ENCODE measurements at regions not wholly inside any gene's neighbourhood (a gene's known extent, or its start where the extent isn't known, plus 50 kb on each side); places are given as distances from the start of the nearest gene placed in this dataset.

DNA sequence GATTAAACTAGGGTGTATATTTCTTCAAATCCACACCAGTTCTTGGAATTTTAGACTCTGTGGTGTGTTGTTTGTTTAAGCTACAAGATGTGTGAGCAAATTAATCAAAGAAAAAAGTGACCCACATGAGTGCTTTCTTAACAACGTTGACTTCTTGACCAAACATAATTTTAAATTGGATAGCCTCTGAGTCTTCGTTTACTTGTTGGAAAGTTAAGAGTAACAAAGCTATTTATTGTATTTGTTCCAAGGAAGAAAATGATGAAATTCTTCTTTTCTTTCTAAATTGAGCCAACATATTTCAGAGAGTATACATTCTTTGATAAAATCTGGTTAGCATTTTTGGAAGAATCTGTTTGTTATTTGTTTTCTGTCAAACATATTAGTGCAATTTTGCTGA is 99.9 kb upstream of the IGSF10 start:
- no peak overlapping the region for H3K4me3 Mint-ChIP-seq
- no peaks in the 10 kb centered on the region for H3K27me3 Mint-ChIP-seq
- H3K36me3 Mint-ChIP-seq, result no peaks in the 10 kb centered on the region
- no peak overlapping the region for H3K27ac Mint-ChIP-seq
- DNase-seq (ENCODE audit: extremely low spot score, unreplicated experiment), result no peak
- peaks cover 14% of the 10 kb centered on the region for H3K4me1 Mint-ChIP-seq (ENCODE audit: unreplicated experiment)
- TF ChIP-seq, protein P1, sequence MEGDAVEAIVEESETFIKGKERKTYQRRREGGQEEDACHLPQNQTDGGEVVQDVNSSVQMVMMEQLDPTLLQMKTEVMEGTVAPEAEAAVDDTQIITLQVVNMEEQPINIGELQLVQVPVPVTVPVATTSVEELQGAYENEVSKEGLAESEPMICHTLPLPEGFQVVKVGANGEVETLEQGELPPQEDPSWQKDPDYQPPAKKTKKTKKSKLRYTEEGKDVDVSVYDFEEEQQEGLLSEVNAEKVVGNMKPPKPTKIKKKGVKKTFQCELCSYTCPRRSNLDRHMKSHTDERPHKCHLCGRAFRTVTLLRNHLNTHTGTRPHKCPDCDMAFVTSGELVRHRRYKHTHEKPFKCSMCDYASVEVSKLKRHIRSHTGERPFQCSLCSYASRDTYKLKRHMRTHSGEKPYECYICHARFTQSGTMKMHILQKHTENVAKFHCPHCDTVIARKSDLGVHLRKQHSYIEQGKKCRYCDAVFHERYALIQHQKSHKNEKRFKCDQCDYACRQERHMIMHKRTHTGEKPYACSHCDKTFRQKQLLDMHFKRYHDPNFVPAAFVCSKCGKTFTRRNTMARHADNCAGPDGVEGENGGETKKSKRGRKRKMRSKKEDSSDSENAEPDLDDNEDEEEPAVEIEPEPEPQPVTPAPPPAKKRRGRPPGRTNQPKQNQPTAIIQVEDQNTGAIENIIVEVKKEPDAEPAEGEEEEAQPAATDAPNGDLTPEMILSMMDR (conservative IDR thresholded peaks at IDR 0.05), result no peak
- peaks cover 9% of the 10 kb centered on the region for H3K9me3 Mint-ChIP-seq

- H3K36me3 Mint-ChIP-seq, result no peaks in the 10 kb centered on the region
- no peaks in the 10 kb centered on the region for H3K27me3 Mint-ChIP-seq
- H3K27ac Mint-ChIP-seq, result no peak overlapping the region
- H3K4me1 Mint-ChIP-seq (ENCODE audit: unreplicated experiment), result peaks cover 20% of the 10 kb centered on the region
- H3K4me3 Mint-ChIP-seq, result no peak overlapping the region
- no peak for DNase-seq (ENCODE audit: extremely low spot score, unreplicated experiment)
- TF ChIP-seq, protein P1 (conservative IDR thresholded peaks at IDR 0.05), result no peak
- H3K9me3 Mint-ChIP-seq, result peaks cover 9% of the 10 kb centered on the region
Measured at GRCh38 chr3:151559736-151560135, 98.9 kb upstream of the IGSF10 start.

GRCh38 chr3:151558661-151559060 is 97.8 kb upstream of the IGSF10 start:
- Mint-ChIP-seq H3K9me3 (peaks cover 9% of the 10 kb centered on the region), H3K4me1 (ENCODE audit: unreplicated experiment) (peaks cover 20% of the 10 kb centered on the region), H3K27me3 (no peaks in the 10 kb centered on the region), H3K36me3 (no peaks in the 10 kb centered on the region), H3K27ac (no peak overlapping the region), H3K4me3 (no peak overlapping the region)
- no peak for DNase-seq (ENCODE audit: extremely low spot score, unreplicated experiment)
- TF ChIP-seq, protein P1 (conservative IDR thresholded peaks at IDR 0.05), result no peak

GRCh38 chr3:151557068-151557840 is 96.4 kb upstream of the IGSF10 start:
- no peak for DNase-seq (ENCODE audit: extremely low spot score, unreplicated experiment)
- Mint-ChIP-seq H3K36me3 (no peaks in the 10 kb centered on the region), H3K4me3 (no peak overlapping the region), H3K4me1 (ENCODE audit: unreplicated experiment) (peaks cover 25% of the 10 kb centered on the region), H3K9me3 (peaks cover under 1% of the 10 kb centered on the region), H3K27ac (no peak overlapping the region), H3K27me3 (no peaks in the 10 kb centered on the region)
- TF ChIP-seq, protein P1 (conservative IDR thresholded peaks at IDR 0.05), result no peak

- no peak overlapping the region for H3K27ac Mint-ChIP-seq
- H3K9me3 Mint-ChIP-seq, result peaks cover 4% of the 10 kb centered on the region
- H3K27me3 Mint-ChIP-seq, result no peaks in the 10 kb centered on the region
- no peak overlapping the region for H3K4me3 Mint-ChIP-seq
- TF ChIP-seq, protein P1 (conservative IDR thresholded peaks at IDR 0.05), result no peak
- H3K4me1 Mint-ChIP-seq (ENCODE audit: unreplicated experiment), result peaks cover 31% of the 10 kb centered on the region
- no peak for DNase-seq (ENCODE audit: extremely low spot score, unreplicated experiment)
- H3K36me3 Mint-ChIP-seq, result no peaks in the 10 kb centered on the region
Measured at GRCh38 chr3:151556596-151556995, 95.7 kb upstream of the IGSF10 start.

Measured in type B pancreatic cell (in vitro differentiated cells).